ENCODE measurements at regions not wholly inside any gene's neighbourhood (a gene's known extent, or its start where the extent isn't known, plus 50 kb on each side); places are given as distances from the start of the nearest gene placed in this dataset.

GRCh38 chr4:138003248-138003647 is 238.9 kb downstream of the SLC7A11 start:
- H3K4me1 ChIP-seq (ENCODE audit: control insufficient read depth, insufficient read depth, low read length) = no peaks in the 10 kb centered on the region
- H3K9me3 ChIP-seq (ENCODE audit: control insufficient read depth, insufficient read depth, low read depth, low read length) = no peaks in the 10 kb centered on the region
- no peaks in the 10 kb centered on the region for H3K36me3 ChIP-seq (ENCODE audit: control insufficient read depth, insufficient read depth, low read length)
- no TSS peak for BruUV-seq (replicated peaks)
- CTCF ChIA-PET = no interaction called here
- no peak overlapping the region for H3K27ac ChIP-seq (ENCODE audit: low read length)
- H3K4me3 ChIP-seq (ENCODE audit: low read depth in 2 of 2, low read length in 2 of 2) = no peak overlapping the region
- in situ Hi-C loops (cut with HindIII; ENCODE audit: low pct_unique_long_range_greater_than_20kb, low sequenced_read_pairs) = no loop called here
- TF ChIP-seq CTCF (IDR thresholded peaks at IDR 0.05) = no peak
- TF ChIP-seq REST (IDR thresholded peaks at IDR 0.05; ENCODE audit: insufficient read depth in 1 of 2, low read depth in 2 of 2, low read length in 1 of 2) = no peak
- TF ChIP-seq SIN3A (IDR thresholded peaks at IDR 0.05; ENCODE audit: borderline replicate concordance, insufficient read depth, low read depth, low read length) = no peak
- no peak for TF ChIP-seq TCF7L2 (IDR thresholded peaks at IDR 0.05; ENCODE audit: low read depth, low read length)
- no peak for TF ChIP-seq POLR2AphosphoS5 (IDR thresholded peaks at IDR 0.05; ENCODE audit: low read depth, low read length)
- POLR2A ChIA-PET = no interaction called here
- DNase-seq (ENCODE audit: low read depth, low spot score) (no peak), ATAC-seq (no peak)
- H3K27me3 ChIP-seq (ENCODE audit: control insufficient read depth, insufficient read depth, low read length) = no peaks in the 10 kb centered on the region
- intact Hi-C loops (cut with micrococcal nuclease; ENCODE audit: unreplicated experiment) = no loop called here

- Histone ChIP-seq H3K36me3 (ENCODE audit: control insufficient read depth, insufficient read depth, low read length) (no peaks in the 10 kb centered on the region), H3K9me3 (ENCODE audit: control insufficient read depth, insufficient read depth, low read depth, low read length) (no peaks in the 10 kb centered on the region), H3K27me3 (ENCODE audit: control insufficient read depth, insufficient read depth, low read length) (no peaks in the 10 kb centered on the region), H3K4me1 (ENCODE audit: control insufficient read depth, insufficient read depth, low read length) (no peaks in the 10 kb centered on the region), H3K27ac (ENCODE audit: low read length) (no peak overlapping the region), H3K4me3 (ENCODE audit: low read depth in 2 of 2, low read length in 2 of 2) (no peak overlapping the region)
- TF ChIP-seq CTCF (IDR thresholded peaks at IDR 0.05) (no peak), POLR2AphosphoS5 (IDR thresholded peaks at IDR 0.05; ENCODE audit: low read depth, low read length) (no peak), TCF7L2 (IDR thresholded peaks at IDR 0.05; ENCODE audit: low read depth, low read length) (no peak), REST (IDR thresholded peaks at IDR 0.05; ENCODE audit: insufficient read depth in 1 of 2, low read depth in 2 of 2, low read length in 1 of 2) (no peak), SIN3A (IDR thresholded peaks at IDR 0.05; ENCODE audit: borderline replicate concordance, insufficient read depth, low read depth, low read length) (no peak)
- ChIA-PET CTCF (no interaction called here), POLR2A (no interaction called here)
- ATAC-seq = no peak
- intact Hi-C loops (cut with micrococcal nuclease; ENCODE audit: unreplicated experiment) = no loop called here
- in situ Hi-C loops (cut with HindIII; ENCODE audit: low pct_unique_long_range_greater_than_20kb, low sequenced_read_pairs) = no loop called here
- BruUV-seq (replicated peaks) = no TSS peak
- no peak for DNase-seq (ENCODE audit: low read depth, low spot score)
Measured at GRCh38 chr4:137998666-137999429, 243.3 kb downstream of the SLC7A11 start.

Data from Panc1 (cell line).